ENCODE measurements at regions not wholly inside any gene's neighbourhood (a gene's known extent, or its start where the extent isn't known, plus 50 kb on each side); places are given as distances from the start of the nearest gene placed in this dataset.

DNA sequence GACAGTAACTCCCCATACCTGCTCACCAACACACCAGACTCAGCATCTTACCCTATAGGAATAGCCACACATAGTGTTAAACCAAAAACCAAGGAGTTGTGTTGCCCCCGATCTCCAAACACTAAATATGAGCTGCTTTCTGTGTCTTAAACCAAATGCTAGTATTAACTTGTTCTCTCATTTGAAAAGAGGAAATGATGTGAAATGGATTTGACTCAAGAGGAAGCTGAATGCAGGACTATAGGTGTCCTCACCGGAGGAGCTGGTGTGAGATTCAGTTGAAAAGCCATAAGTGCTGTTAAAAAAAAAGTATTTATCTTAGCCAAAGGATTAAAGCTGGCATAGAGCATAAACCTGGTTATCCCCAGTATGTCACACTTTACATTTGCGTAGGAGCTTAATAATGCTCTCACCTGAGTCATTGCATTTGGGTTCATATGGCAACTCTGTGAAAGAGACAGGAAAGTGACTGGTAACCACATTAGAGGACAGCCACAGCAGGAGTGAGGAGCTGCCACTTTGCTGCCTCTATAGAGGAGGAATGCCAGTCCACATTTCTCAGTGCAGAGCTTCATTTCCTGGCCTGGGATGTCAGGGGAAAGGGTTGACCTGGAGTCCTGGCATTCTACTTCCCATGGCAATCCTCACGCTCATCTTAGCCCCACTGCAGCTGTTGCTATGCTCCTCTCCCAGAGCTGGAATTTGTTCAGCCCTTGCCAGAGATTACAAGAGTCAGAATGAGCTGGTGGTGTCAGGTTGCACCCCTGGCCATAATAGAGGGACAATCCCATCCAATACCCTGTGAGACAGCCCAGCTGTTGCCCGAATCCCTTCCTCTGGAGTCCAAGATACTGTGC is 143.3 kb upstream of the ANKFN1 start:
- DNase-seq, result peak; percentile 30

DNA sequence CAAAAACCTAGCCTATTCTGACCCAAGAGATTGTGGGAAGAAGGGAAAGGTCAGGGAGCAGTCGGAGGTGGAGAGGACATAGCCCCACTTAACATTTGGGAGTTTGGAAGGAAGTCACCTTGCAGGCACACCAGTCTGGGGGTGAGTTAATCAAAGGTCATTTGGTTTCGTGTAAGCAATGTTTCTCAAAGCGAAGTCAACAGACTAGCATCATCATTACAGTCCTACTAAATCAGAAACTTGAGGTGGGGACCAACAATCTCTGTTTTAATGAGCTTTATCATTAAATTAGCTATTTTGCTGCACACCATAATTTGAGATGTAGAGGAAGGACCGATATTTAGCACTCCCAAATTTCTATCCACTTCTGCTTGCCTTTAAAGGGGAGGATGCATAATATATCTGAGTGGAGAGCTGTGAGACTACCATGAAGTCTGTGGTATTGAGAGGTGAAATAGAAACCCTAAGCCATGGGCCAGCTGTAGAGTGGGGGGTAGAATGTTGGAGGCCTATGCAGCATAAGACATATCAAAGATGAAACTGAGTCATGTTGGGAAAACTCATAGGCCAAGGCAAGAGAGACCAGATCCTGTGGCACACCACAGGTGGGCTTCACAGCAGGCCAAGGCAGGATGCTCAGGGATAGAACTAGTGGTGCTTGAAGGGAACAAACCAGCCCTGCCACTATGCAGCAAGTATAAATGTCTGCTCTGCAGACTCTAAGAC is 141.7 kb upstream of the ANKFN1 start:
- DNase-seq, result no peak

DNA sequence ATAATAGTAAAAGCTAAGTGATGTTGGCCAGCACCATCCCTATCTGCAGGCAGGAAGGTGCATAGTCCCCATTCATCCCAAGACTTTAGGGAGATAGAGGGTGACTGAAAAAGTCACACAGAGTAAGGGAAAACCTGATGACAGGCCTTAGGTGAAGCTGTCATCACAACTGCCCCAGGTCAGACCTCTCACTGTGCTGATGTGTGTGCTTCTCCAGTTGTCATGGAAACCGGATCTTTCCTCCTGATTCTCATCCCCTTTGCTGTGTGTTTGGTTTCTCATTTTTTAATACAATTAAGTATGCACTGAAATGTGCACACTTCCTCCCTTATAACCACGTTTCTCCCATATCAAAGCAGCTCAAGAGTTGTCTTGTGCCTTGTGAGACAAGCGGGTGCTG is 135.1 kb upstream of the ANKFN1 start:
- no peak for DNase-seq

DNA sequence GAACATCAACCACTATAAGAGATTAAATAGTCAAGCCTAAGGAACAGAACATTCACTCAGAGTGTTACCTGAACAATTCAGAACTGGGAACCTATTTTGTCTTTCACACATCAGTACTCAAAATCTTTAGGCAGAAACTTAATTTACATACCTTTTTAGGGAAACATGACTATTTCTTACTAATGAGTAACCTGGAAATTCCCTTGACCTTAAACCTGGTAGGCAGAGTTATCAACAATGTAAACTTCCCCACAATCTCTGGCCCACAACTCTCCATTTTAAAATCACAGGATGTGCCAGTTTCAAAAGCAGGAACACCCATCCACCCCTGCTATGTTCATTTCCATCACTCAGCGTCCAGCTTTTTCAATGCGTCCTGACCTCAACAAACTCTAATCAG is 132.9 kb upstream of the ANKFN1 start:
- no peak for DNase-seq

DNA sequence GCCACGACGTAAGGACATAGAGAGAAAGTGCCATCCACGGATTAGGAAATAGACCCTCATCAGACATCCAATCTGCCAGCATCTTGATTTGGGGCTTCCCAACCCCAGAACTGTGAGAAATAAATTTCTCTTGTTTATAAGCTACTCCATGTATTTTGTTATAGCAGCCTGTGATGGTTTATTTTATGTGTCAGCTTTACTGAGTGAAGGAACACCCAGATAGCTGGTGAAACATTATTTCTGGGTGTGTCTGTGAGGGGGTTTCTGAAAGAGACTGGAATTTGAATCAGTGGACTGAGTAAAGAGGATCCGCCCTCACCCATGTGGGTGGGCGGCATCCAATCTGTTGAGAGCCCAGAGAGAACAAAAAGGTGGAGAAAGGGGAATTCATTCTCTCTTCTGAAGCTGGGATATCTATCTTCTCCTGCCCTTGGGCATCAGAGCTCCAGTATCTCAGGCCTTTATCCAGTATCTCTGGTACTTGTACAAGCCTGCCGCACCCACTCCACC is 131.5 kb upstream of the ANKFN1 start:
- no peak for DNase-seq

DNA sequence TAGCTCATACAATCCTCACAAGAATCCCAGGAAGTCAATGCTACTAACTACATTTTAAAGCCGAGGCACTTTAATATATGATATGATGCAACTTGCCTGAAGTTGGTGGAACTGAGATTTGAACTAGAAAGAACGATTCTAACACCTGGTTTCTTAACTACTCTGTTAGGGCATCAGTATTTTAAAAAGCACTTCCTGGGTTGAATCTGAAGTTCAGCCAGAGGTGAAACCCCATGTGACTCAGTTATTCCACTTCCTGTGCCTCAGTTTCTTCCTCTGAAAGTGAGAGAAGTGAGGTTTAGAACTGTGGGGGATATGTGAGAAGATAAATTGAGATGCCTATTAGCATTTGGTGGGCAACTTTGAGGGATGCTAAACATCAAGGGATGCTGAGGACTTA is 129.4 kb upstream of the ANKFN1 start:
- DNase-seq, result no peak

DNA sequence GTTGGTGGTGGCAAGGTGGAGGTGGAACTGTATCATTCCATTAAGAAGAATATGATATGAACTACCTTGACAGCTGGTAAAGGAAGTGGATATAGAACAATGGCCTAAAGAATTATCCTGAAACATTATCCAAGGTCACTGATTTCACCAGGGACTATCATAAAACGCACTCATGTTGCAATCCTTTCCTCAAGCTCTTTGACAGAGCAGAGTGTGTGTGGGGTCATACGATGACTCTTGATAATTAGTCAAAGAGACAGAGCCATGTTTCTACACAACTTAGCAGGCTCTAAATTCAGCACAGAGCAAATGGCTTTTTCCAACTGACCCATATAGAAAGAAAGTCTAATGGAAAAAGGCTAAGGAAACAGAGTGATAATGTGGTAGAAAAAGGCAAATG is 126.4 kb upstream of the ANKFN1 start:
- DNase-seq, result peak; percentile 22

DNA sequence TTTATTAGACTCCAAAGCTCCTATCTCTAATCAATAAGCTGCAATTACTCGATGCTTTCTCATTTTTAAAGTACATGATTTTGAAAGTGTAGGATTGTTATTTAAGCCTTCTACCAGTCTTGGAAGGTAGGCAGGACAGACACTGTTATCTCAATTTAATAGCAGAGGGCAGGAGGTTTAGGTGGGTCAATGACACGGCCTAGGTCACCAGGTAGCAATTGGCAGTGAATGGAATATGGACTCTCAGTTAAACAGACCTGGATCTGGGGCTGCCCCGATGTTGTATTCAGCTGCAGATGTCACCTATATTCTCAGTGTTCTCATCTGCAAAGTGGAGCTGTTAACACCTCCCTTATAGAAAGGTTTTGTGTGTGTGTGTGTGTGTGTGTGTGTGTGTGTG is 124.4 kb upstream of the ANKFN1 start:
- no peak for DNase-seq

DNA sequence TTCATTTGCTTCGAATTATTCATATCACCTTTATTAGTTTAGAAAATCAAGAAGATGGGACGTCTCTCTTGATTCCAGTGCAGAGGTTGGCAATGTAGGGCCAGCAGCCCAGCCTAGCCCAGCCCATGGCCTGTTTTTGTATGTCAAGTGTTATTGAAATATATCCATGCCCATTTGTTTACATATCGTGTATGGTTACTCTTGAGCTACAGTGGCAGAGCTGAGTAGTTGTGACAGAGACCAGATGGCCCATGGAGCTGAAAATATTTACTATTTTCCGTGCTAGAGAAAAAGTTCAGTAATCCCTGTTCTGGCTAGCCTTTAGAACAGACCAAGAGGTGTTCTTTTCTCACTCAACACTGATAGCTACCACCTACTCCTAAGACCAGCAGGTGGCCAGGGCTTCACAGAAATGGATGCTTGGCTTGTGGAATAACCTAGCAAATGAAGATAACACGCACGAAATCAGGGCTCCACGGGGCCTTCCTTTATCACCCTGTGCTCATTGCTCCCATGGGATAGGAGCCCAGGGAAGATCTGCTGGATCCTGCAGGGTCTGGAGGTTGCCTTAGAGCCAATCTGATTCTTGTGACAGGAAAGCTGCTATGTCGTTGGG is 123.2 kb upstream of the ANKFN1 start:
- DNase-seq, result no peak

DNA sequence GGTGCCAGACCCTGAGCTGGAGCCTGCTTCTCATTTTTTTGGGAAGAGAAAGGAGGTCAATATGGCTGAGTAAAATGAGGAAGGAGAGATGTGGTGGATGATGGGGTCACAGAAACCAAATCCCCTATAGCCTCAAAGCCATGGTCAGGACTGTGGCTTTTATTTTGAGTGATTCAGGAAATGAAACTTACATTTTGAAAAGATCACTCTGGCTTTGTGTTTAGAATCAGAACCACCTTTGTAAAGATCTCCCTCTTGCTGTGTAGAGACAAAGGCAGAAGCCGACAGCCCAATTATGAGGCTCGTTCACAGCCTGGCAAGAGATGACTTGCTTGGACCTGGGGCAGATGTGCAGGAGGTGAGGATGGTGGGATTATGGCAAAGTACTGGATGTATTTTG is 121.6 kb upstream of the ANKFN1 start:
- no peak for DNase-seq

DNA sequence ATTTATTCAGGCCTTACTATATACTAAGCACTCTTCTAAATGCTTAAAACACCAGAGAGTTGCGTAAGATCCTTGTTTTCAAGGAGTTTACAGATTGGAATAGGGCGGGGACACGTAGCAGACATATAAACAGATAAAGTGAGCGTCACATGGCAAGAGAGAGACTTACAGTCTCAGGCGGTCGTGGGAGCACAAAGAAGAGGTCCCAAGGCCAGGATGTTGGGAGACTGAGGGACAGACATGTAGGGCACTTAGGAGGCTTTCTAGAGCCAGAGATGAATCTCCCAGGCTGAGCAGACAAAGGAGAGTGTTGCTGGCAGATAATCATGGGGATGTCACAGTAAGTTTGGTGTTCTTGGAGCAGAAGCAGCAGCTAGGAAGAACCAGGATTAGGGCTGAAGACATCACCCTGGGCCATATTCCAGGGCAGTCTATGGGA is 119.1 kb upstream of the ANKFN1 start:
- no peak for DNase-seq

DNA sequence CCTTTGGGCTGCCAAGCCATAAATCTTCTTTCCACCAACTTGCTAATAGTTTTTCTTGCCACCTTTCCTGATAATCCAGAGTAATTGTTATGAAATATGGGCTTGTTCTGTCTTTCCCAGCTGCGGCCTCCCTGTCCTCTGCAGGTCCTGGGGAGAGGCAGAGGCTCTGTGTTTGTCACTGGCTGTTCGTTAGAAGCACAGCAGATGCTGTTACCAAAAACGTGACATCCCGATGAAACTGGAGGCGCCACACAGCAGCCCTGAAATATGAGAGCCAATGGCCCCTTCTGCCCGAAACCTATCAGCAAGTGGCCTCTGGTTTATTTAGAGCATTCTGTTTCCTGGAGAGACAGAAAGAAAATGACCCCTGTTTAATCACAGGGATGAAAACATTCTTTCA is 115.1 kb upstream of the ANKFN1 start:
- no peak for DNase-seq

DNA sequence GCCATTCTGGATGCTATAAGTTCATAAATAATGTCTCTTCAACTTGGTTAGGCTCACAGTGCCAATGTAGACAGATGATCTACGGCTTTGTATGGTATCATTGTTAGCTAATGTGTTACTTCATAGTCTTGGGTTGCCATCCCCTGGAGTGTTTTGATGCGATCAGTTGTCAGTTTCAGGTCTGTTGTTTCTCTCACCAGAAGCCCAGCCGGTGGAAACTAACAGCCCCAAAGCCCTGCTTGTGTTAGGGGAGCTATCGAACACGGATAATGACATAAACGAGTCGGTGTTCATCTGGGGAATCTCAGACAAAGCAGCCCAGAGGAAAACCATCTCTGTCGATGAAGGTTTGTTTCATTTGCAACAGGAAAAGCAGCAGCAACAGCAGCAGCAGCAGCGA is 107.4 kb upstream of the ANKFN1 start:
- peak; percentile 39 for DNase-seq

DNA sequence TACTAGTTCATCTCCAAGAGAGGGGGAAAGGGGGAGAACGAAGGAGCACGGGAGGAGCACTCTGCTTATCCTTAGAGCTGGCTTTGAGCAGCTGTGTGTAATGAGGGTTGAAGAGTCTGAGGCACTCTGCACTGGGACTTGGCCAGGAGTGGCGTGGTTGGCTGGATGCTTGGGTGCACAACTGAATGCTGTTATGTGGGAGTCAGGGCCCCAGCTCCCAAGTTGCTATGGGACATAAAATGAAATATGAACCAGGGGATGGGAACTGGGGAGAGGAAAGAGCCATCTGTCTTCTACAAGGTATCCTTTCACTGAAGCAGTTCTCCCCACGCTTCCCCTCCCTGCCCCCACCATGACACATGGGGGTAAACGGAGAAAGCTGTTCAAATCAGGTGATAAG is 105.9 kb upstream of the ANKFN1 start:
- DNase-seq, result peak; percentile 37

DNA sequence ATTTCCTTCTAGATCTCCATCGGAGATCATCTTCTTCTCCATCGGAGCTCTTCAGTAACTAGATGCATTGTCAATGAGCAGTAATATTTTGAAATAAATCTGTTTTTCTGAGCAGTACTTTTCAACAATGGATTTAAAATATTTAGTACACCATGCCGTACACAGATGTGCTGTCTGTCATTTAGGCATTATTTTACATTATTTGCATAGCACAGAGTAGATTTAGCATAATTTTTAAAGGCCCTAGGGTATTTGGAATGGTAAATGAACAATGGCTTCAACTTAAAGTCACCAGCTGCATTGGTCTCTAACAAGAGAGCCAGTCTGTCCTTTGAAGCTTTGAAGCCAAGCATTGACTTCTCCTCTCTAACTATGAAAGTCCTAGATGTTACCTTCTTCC is 95.4 kb upstream of the ANKFN1 start:
- DNase-seq, result no peak

DNA sequence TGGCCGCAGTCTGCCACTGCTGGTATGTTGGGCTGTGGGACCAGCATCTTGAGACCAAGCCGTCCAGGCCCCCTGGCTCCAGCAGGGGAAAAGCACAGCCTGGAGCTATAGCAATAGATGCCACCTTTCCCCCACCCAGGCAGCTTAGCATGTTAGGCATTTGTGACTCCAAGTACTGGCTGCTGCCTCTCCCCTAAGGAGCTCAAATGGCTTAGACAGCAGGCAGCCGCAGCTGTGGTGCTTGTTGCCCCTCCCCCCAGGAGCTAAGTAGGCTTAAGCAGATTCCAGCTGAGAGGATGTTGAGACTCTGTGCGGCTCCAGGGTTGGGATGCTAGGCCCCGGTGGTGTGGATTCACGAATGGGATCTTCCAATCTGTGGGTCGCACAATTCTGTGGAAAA is 88.8 kb upstream of the ANKFN1 start:
- DNase-seq, result peak; percentile 24

DNA sequence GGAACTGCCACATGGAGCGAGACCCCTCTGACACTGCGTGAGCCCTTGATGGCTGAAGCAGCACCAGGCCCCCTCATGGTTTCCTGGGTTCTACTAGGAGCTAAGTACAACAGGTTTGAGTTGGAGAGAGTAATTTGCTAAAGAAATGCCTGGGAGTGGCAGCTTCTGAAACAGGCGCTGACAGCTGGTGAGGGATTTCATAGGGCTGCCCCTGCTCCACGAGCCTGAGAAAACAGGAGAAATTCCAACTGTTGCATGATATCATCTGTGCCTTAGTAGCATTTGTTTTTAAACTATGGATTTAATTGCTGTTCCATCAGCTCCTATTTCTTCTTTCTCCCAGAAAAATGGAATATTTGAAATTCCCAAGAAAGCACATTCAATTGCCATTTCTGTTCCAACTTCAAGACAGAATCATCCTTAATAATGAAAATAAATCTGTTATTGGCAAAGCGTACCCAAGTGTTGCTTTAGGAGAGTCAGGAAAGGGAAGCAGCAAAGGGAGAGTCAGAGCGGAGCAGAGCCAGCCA is 78.8 kb upstream of the ANKFN1 start:
- DNase-seq, result peak; percentile 48

DNA sequence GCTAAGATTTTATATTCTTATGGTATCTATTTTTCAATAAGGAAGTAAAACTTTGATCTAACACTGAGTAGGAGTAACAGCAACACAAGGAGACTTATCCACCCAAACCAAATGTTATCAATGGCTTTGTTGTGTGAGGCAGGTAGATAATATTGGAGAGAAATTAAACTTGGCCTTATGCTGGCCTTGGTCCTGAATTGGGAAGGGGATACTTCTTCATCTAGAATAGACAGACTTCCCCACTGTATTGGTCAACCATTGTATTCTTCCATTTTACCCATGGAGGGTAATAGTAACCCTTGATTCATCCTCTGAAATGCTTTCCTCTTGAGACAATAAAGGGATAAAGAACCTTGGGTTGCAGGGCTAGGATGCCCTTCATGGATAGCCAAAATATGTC is 76.3 kb upstream of the ANKFN1 start:
- no peak for DNase-seq

DNA sequence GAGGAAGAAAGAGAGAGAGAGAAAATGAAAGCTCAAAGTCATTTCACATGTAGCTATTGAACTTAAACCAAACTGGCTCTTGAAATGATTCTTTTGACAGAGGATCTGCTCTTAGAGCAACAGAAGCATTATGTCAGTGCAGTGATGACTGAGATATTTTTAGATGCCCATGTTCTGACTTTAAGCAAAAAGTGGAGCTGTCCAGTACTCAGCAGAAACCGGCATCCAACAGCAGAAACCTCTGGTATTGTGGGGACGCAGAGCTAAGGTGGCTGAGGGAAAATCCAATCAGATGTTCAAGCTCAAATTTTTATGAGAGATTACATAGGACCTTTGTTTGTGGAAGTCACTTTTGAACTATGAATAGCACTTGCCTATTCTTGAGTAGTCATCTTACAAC is 69.8 kb upstream of the ANKFN1 start:
- no peak for DNase-seq

DNA sequence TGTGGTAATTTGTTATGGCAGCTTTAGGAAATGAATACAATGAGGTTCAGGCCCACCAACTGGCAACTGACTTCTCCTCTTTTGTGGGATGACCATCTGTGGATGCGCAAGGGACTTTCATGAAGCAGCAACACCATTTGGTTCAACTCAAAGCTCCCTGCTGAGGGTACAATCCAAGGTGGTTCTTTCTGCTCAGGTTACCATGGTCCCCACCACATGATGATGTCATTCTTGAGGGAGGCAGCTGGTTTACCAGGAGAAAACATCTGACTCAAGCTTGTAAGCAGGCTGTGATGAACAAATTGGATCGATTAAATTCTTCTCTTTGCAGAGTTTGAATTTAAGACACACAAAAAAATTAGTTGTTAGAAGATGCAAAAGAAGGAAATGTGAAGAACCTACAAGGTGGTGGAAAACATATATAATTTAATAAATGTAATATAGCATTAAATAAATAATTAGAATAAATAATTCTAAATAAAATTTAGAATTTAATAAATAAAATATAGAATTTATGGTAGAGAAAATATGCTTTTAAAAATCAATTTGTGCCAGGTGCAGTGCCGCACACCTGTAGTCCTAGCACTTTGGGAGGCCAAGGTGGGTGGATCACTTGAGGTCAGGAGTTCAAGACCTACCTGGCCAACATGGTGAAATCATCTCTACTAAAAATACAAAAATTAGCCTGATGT is 67.6 kb upstream of the ANKFN1 start:
- no peak for DNase-seq

DNA sequence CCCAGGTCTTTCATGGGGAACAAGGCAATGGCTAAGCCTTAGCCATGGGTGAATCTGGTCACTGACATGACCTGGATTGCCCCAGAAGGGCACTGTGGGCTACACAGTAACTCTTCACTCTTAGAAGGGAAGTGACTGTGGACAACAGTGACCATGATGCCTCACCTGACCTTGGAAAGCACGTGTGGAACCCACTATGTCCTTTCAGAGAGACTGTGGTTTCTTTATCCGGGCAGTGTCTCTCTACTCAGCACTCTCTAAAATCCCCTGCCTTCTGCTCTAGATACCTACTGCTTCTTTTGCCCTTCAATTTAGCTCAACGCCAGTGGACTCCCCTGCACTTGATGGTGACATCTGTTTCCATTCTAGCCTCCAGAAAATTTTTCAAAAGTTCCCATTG is 66.1 kb upstream of the ANKFN1 start:
- no peak for DNase-seq

DNA sequence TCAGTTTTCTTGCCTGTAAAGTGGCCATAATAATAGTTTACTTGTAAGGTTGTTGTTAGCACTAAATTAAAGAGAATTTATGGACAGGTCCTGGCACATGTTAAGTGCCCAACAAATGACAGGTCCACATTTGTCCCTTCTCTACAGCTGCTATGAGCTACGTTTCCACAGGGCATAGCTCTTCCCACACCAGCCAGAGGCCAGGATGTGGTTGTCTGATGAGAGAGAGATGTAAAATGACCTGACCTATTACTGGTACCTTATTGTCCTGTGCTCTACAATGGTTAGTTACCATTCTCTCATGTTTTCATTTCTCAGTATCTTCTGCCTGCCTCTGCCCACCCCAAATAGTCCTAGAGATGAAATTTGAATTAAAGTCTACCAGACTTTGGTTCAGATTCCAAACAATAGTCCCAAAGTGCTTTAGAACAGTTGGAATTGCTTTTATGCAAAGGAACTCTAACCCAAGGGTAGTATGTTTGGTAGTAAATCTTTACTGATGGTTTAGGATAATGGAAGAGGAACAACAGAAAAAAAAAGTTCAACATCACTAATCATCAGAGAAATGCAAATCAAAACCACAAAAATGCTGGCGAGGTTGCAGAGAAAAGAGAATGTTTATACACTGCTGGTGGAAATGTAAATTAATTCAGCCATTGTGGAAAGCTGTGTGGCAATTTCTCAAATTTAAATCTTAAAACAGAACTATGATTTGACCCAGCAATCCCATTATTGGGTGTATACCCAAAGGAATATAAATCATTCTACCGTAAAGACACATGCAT is 57.1 kb upstream of the ANKFN1 start:
- DNase-seq, result no peak

All from eye (tissue), 1 donor.